ENCODE measurements at regions not wholly inside any gene's neighbourhood (a gene's known extent, or its start where the extent isn't known, plus 50 kb on each side); places are given as distances from the start of the nearest gene placed in this dataset.
A peak's percentile ranks its signal among the peaks of the same experiment; 100 is the strongest.
"Not testable (repeated sequence)": the region's sequence is repeated elsewhere in the genome, so short reads cannot be mapped to it uniquely, and the experiment has no call there.

DNA sequence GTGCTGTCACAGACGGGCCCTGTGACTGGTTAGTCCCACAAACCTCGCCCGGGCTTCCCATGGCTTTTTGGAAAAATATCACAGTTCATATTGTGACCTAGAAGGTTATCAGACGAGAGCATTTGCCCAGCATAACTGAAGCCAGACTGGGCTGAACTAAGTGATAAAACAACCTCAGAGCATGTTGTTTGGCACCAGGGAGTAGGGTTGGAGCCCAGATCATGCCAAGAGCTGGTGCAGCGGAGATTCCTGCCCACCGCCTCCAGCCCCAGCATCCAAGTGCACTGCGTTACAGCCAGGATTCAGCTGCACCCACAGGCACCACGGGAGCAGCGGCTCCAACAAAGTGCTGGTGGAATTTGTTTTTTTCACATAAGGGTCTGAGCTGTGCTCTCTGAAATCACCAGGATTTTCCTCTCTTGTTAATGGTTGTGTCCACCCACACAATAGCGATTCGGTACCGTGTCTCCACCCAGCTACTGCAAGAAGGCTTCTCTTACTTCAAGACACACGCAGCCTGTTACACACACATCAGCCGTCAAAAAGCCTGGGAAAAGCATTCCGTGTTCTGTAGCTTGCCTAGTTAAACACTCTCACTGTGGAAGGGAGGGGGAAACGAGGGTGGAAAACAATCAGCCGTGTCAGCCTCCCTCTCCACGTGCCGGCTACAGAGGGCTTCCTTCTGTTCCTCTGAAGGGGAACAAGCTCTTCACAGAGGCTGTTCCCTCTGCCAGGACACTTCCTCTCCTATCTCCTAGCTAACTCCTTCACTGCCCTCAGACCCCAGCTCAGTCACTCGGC, 273.8 kb downstream of the C16orf95 start:
- DNase-seq: no peak

DNA sequence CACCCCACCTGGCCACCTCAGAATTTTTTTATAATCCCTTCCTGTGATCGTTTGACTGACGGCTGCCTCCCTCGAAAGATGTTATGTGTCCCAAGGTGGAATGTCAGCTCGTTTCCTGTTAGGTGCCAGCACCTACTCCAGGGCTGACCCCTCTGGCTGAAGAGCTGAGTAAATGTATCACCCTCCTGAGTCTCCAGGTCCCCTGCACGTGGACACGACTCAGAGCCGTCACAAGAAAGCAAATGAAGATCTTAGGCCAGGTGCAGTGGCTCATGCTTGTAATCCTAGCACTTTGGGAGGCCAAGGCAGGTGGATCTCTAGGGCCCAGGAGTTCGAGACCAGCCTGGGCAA, 273.2 kb downstream of the C16orf95 start:
- no peak for DNase-seq

DNA sequence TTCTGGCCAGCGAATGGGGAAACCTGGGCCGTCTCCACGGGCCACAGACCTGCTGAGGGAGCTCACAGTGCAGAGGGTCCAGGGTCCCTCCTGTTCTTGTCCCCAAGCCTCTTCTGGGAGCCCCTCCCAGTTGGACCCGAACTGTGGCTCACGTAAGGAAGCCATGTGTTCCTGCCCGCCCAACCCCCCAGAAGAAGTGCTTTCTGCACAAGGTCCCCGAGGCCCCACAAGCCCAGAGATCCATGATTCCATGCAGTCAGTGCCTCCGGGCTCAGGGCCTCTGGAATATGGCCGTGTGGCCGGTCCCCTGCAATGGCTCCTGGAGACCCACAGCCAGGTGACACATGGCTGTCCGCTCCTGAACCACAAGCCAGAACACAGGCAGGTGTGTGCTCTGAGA, 272.4 kb downstream of the C16orf95 start:
- no peak for DNase-seq

DNA sequence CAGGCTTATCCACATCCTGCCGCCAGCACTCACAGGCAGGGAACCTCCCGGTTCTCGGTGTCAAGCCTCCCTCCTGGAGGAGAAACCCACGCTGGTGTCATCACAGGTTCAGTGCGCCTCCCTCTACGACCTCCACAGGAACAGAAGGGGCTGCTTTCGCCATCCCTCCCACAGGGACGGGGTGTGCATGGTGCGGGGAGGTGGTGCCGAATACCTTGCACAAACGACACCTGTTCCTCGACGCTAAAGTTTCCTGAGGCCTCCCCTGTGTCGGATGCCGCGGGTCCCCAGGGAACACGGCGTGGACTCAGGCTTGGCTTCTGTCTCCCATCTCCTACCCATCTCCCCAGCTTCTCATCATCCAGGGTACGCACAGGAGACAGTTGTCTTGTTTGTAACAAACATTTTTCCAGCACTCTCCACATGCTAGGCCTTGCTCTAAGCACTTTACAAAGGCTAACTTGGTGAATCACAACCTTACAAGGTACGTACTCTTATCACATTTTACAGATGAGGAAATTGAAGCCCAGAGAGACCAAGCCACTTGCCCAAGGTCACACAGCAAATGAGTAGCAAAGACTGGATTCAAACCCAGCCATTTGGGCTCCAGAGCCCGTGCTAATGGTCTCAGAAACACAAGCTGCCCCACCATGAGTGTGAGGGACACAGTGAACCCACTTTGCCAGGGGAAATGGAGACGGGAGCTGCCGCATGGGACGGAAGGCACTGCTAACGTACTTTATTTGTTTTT, 271.6 kb downstream of the C16orf95 start:
- no peak for DNase-seq

DNA sequence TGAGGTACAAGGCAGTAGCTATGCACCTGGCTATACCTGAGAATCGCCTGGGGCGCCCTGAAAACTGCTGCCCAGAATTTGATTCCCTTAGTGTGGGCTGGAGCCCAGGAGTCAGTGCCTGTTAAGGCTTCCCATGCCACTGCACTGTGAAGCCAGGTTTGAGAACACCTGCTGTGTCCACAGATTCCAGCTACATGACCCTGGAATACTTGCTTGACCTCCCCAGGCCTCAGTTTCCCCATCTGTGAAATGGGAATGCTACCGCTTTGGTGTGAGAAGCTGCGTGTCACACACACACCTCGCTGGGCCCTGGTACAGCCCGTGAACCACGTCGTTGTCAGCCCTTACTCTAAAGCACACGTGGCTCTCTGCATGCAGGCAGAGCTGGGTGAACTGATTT, 271.0 kb downstream of the C16orf95 start:
- no peak for DNase-seq

DNA sequence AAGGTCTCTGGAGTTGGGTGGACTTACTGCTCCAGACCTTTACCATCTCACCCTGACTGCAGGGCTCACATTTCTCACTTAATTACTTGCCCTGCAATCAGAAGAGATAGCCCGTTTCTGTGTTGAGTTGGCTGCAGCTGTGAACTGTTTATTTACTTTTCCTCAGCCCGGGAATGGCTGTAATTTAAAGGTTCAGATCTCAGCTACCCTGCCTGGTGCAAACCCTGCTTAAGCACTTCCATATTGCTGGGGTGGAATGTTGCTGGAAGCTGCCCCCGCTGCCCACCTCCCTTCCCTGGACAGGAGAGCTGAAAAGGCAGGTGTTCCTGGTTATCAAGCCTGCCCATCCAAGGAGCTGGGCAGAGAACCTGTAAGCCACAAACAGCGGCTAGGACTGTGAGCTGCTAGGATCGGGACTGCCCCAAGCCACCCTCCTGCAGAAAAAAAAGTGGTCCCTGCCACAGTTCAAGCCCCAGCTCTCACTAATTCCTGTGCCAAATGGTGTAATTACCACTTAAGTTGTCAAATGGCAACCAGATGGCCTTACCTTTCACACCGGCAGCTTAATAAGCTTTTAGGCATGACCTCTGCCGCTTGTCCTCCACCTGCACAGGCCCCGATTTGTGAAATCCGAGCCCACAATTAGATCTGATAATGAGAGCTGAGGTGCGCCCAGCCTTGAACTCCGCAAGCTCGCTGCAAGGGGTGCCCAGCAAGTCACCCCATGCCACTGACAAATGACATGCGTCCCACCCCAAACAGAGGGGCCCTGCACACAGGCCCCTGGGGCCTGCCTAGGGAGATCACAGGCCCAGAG, 269.8 kb downstream of the C16orf95 start:
- DNase-seq: peak; percentile 85

DNA sequence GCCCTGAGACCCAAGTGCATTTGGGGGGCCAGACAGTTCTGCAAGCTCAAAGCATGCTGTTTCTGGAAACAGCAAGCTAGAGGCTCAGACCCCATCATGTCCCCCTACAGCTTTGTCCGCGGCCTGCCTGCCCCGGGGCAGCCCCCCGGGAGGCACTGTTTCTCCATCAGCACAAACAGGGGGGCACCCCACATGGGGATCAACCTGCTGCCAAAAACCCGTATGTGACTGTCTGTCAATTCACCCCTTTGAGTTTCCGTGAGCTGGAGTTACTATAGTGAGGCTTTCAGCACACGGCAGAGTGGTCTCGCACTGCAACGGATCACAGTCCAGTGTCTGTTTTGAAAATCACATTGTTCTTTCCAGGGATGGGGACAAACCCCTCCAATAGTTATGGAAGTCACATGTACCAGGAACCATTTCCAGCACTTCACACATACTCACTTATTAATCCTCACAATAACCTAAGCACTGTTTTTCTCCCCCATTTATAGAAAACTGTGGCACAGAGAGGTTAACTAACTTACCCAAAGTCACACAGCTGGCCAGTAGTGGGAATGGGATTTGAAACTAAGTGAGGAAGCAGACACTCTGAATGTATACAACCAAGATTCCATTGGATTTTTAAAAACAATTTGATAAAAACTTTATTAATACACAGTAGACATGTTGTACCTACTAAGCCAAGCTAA, 269.0 kb downstream of the C16orf95 start:
- no peak for DNase-seq

DNA sequence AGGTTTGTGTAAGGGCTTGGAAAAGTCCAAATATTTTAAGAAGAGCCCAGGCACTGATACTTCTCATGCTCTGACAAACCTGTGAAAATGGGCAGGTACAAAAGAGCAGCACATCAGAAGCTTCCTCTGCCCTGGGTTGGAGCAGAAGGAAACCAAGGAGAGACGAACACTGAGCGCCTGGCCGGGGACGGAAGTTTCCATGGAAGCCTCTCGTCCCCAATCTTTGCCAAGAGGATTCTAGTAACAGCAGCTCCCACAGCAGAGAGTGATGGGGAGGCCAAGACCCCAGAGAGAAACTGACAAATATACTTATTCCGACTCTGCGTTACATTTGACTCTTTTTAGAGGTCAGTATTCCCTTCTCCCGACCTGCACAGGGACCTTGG, 268.5 kb downstream of the C16orf95 start:
- no peak for DNase-seq

DNA sequence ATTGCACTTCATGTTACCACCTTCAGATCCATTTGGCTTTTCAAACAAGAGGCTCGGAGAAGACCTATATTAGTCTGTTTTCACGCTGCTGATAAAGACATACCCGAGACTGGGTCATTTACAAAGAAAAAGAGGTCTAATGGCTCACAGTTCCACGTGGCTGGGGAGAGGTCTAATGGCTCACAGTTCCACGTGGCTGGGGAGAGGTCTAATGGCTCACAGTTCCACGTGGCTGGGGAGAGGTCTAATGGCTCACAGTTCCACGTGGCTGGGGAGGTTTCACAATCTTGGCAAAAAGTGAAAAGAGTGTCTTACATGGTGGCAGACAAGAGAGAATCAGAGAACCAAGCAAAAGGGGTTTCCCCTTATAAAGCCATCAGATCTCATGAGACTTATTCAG, 268.0 kb downstream of the C16orf95 start:
- DNase-seq: not testable (repeated sequence)

DNA sequence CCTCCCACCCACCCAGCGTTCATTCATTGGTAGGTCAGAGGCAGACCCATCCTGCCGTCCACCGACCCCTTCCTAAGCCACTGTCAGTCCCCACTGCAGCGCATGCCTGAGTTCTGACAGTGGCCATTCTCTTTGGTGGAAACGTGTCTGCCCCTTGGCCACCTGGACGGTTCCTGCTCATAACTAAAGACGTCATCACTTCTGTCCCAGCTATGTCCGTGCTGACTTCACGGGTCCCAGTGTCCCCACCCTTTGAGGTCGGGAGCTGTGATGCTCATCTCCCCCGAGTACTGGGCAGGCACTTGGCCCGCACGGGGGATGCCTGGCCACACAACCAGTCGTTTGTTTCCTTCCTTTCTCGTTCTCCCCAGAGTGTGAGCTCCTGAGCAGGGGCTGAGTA, 267.1 kb downstream of the C16orf95 start:
- no peak for DNase-seq

DNA sequence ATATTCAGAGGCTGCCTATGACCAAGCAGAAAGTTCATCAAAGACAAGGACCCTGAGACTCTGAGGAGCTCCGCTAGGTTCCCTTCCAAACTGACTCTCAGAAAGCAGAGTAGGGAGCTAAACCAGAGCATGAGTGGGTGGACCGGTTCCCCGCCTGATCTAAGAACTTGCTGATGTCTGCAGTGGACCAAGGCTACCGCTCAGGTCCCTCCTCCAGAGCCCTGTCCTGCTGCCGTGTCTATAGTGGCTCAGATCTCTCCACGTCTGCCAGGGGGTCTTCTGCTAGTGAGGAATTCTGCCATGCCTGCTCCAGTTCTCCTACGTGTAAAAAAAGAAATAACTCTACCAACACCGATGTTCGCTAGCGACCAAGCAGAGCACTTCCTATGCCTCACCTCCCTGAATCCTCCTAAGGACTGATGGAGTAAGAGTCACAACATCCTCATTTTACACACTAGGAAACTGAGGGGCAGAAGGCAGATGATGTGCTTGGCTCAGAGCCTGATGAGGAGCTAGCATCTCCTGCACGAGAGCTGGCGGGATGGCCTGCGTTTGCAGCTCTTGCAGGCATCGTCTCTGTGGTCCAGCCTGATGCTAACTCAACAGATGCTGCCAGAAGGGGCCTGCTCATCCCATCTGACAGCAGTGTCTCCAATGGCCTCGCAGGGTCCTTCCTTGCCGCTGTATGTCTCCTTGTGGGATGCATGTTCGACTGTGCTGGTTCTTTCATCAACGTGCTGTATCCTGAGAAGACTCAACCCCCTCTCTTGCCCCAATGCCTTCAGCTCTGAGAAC, 265.5 kb downstream of the C16orf95 start:
- no peak for DNase-seq

DNA sequence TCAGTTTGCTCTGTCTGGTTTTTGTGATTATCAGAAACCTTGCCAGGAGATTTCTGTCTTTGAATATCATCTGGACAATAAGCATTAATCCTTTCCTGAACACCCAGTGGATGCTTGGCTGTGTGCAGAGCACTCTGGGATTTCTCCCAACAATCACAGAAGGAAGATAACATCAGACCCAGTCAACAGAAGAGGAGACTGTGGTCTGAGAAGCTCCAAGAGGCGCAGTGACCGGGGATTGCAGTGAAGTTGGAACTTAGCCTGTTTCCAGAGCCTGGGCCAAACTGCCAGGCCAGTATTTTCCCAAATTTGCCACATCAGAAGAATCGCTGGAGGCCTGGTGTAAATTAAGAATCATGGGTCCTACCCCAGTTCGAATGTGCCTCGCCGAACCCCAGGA, 264.7 kb downstream of the C16orf95 start:
- DNase-seq: no peak

DNA sequence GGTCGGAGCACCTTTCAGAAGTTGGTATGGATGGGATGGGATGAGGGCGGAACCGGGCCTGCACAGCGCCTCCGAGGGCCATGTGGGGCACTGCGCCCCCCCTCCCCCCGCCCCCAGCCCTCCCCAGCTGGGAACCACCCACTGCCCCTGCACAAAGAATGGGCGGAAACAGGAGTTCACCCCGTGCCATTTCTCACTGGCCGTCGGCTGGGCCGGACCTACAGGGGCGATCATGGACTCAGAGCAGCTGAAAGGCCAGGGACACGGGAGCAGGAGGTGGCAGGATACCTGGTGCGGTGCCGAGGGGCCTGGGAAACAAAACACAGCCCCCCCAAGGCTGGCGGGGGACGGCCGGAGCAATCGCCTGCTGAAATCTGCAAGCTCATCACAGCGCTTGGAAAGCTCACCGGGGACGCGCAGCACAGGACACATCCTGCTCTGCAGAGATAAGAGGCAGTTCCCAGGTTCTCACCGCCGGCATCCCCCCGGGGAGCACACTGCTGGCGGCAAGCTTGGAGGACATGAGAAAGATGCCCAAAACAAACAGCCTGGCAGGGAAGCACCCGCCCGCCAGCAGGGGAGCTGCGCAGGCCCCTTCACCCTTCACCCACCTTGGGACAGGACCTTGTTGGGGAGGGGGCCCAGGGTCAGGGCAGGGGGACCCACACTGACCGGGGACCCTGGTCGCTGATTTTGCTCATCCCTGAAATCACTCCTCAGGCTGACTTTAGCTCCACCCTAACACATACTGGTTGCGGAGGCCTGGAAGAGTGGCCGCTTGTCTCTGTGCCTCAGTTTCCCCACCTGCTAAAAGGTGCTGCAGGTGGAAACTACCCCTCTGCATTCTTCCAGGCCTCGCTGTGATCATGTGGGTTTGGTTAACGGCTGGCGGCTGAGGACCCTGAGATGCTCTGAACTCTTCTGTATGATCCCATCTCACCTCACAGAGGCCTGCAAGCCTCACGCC, 263.9 kb downstream of the C16orf95 start:
- no peak for DNase-seq

DNA sequence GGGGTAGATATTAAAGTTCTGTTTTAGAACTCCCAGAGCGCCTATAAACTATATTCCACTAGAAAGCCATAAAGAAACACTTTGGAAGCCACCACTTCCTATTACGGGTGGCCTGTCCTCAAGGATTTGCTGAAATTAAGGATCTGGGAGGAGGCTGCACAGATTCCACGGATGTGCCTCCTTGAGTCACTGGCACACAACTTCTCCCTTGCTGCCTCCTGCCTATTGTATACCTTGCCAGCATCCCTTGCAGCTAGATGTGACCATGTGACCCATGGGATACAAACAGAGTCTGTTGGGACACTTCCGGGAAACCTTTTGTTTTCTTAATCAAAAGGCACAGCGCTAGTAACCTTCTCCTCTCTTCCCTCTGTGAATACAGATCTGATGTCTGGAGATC, 263.0 kb downstream of the C16orf95 start:
- DNase-seq: no peak

DNA sequence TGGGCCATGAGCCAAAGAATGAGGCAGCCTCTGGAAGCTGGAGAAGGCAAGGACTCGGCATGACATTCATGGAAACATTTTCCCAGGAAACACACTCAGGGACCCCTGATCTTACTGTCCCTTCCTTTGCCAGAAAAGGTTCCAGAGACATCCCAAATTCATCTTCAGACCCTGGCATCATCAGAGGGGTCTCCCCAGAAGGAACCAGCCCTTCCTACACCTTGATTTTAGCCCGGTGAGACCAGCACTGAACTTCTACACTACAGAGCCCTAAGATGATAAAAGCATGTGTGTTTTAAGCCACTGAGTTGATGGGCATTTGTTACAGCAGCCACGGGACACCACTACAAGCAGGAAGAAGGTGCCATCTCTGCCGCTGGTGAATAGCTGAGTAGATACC, 262.3 kb downstream of the C16orf95 start:
- DNase-seq: no peak

DNA sequence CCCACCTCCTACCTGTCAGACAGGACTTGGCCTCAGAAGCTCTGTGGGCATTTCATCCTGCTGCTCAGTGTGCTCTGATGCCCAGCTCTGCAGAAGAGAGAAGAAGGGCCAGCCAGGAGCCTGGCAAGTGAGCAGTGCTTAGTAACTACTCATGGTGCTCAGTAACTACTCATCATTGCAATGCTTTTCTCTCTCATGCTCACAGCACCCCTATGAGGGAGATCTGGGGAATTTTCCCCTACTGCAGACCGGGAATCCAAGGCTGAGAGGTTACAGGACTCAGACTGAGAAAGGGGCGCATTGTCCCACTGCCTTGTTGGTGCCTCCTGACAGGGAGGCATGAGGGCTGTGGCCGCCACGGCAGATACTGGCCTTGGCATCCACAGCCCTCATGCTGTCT, 261.1 kb downstream of the C16orf95 start:
- DNase-seq: no peak

DNA sequence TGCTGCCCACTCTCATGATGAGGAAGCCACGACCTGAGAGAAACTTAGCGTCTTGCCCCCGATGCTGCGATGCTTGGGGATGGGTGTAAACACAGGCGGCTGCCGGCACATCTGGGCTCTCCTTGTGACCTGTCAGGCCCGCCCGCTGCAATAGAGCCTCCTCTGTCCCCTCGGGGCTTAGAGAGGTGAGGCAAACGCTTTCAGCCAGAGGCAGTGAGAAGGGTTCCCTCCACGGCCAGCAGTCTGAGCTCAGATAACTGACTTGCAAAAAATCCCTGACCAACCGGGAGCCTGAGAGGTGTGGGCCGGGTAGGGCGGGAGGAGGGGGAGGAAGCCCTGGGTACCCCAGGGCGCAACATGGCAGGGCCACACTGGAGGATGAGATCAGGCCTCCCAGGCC, 260.6 kb downstream of the C16orf95 start:
- DNase-seq: no peak

DNA sequence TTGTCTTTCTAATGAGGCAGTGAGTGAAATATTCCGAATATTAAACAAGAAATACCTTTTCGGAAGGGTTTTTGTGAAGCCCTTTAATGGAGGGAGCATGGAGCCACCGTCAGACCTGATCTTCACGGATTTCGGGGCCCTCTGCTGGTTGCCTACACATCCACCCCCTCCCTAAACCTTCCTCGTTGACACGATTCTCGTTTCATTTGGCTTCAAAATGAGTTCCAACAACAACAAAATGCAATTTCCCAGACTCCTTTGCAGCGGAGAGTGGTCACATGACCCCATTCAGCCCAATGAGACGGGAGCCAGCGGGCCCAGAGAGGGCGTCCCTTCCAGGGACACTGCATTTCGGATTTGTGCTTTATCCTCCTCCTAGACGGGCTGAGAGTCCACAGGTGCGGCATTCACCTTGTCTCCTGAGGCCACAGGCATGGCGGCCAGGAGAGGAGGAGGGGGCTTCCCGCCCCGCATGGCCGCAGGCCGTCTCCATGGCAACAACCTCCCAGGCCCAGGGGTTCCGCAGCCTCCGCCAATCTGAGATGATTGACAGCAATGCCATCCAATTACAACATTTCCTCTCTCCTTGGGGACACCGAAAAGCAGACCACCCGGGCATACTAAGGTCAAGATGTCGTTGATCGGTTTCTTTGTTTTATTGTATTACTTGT, 259.8 kb downstream of the C16orf95 start:
- DNase-seq: no peak

DNA sequence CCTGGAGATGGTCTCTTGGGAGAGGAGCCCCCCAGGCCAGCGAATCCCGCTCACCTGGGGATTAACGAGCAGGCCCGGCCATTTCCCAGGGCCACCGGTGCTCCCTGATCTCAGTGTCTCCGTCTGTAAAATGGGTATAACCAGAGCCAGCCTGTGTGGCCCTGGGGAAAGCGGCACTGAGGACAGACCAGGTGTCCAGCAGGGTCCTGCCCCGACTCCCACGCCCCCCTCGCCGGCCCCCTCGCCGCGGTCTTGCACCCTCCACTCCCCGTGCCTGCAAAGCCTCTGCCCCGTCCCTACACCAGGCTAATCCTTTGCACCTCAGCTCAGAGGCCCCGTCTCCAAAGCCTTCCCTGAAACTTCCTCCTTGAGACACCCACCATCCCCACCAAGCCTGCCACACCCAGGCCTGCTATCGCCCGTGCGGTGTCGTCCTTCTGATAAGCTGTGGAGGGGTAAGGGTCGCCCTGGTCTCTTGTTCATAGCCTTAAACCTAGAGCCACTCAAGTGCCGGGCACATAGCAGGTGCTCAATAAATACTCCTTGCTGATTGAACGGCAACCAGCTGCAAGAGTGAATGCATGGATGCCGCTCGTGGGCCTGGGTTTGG, 259.1 kb downstream of the C16orf95 start:
- no peak for DNase-seq

DNA sequence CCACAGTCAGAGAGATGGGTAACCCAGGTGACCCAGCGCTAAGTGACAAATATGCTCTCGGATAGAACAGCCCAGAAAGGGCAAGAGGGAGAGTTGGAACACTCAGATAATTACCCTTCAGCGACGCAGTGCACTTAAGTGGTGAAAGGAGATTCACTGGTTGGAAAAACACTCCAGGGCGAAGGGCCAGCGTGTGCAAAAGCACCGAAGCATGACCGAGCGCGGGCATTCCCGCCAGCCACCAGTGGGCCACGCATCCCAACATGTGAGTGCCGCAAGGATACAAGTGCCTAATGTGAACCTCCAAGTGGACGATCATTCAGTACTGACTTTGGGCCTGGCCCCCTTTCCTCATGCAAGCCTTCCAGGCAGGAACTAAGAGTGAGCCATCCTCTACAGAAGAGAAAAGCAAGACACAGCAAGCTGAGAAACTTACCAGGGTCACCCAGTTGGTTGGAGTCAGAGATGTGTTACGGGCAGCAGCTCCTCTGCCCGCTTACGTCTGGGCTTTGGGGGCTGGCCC, 258.4 kb downstream of the C16orf95 start:
- no peak for DNase-seq

All from NCI-H82 (cell line).